Right lobe of liver (tissue), 6 donors: ENCODE measurements at regions not wholly inside any gene's neighbourhood (a gene's known extent, or its start where the extent isn't known, plus 50 kb on each side); places are given as distances from the start of the nearest gene placed in this dataset.

Source experiments
- ATAC-seq, 4 donors: fragments of 200-7000 bp; cut with Tn5 transposase; one replicate each; pipeline ENCODE4 v1.9.1; 2020; ENCODE audit warnings: mild to moderate bottlenecking in 4 of 4, moderate library complexity in 4 of 4
- DNase-seq, 3 donors: peaks; one replicate each; pipeline ENCODE4 v3.0.0-alpha.2; 2020
- H3K27ac ChIP-seq, 3 donors: fragments of 200-600 bp; one replicate each; pipeline ENCODE4 v1.8.0; 2022
- H3K27me3 ChIP-seq, 2 donors: fragments of 200-600 bp; one replicate each; pipeline ENCODE4 v1.8.0; 2022
- H3K36me3 ChIP-seq, 4 donors: fragments of 200-600 bp; sonication (generic) in 1 of 4; one replicate each; pipeline versions ENCODE4 v1.5.1 to v1.8.0; 2017 to 2022; ENCODE audit warnings: control low read depth in 1 of 4
- H3K4me1 ChIP-seq, 4 donors: fragments of 200-600 bp; sonication (generic) in 1 of 4; one replicate each; pipeline versions ENCODE4 v1.5.1 to v1.8.0; 2017 to 2022; ENCODE audit warnings: control low read depth in 1 of 4
- H3K4me3 ChIP-seq, 3 donors: fragments of 200-600 bp; one replicate each; pipeline ENCODE4 v1.8.0; 2022
- H3K9me3 ChIP-seq, 4 donors: fragments of 200-600 bp; sonication (generic) in 1 of 4; one replicate each; pipeline versions ENCODE4 v1.5.1 to v1.8.0; 2017 to 2022; ENCODE audit warnings: control low read depth in 1 of 4
- POLR2A ChIP-seq: fragments of 450-650 bp; IDR thresholded peaks from one replicate; pipeline ENCODE4 v1.6.1; 2017; ENCODE audit warnings: antibody characterized with exemption, mild to moderate bottlenecking
- WGBS: methylation state at CpG from one replicate; pipeline ENCODE4 v1.1.6; 2018; ENCODE audit warnings: low coverage, low lambda C conversion rate; ENCODE audit not compliant: insufficient coverage; ENCODE audit errors: missing lambda C conversion rate; 5-methylcytosine and 5-hydroxymethylcytosine counted together
- intact Hi-C, 2 donors: fragments of 100-400 bp; cut with DNase I; formaldehyde crosslinking; loops; one replicate each; pipeline versions ENCODE4 v1.11.2 to v1.14.1; 2022
- TF ChIP-seq, protein P1 (sequence below), 4 donors: fragments of 200-600 bp in 3 of 4; fragments of 450-650 bp in 1 of 4; IDR thresholded peaks; one replicate each; pipeline versions ENCODE4 v1.5.1 to v1.8.0; 2016 to 2022; ENCODE audit warnings: antibody characterized with exemption in 4 of 4, mild to moderate bottlenecking in 2 of 4
- donor health status: DM: no; HTN: yes; CAD: no.
- donor health status: DM: no; HTN: no; CAD: no.
- donor health status: DM: no; HTN: no; CAD: no.
- donor health status: DM: no; HTN: yes; CAD: no.
- donor health status: DM: no; HTN: yes; CAD: no.

DNA sequence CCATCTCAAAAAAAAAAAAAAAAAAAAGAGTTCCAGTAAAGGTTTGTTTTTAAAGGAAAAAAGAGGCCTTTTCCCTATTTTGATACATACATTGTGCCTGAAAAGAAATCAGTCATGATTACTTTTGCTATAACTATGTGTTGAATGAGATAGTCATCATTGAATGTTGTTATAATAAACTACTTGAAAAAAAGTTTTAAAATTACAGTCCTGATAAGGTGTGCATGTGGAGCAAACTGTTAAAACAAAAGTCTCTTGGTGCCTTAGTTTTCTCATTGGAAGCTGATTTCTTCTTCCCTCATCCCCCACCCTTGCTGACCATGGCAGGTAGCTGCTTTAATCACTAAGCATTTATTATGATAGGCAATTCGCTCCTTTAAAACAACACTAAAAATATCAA is 172.3 kb upstream of the TBCA start:
- Histone ChIP-seq H3K4me1 (no peaks in the 10 kb centered on the region), H3K9me3 (no peaks in the 10 kb centered on the region), H3K4me3 (no peak overlapping the region), H3K36me3 (no peaks in the 10 kb centered on the region), H3K27ac (no peak overlapping the region), H3K27me3 (no peaks in the 10 kb centered on the region)
- intact Hi-C loops, result no loop called here
- WGBS, result 100% methylated on average over 1 of the region's 1 CpG
- DNase-seq, result no peak
- no peak for ATAC-seq
- TF ChIP-seq, protein P1, sequence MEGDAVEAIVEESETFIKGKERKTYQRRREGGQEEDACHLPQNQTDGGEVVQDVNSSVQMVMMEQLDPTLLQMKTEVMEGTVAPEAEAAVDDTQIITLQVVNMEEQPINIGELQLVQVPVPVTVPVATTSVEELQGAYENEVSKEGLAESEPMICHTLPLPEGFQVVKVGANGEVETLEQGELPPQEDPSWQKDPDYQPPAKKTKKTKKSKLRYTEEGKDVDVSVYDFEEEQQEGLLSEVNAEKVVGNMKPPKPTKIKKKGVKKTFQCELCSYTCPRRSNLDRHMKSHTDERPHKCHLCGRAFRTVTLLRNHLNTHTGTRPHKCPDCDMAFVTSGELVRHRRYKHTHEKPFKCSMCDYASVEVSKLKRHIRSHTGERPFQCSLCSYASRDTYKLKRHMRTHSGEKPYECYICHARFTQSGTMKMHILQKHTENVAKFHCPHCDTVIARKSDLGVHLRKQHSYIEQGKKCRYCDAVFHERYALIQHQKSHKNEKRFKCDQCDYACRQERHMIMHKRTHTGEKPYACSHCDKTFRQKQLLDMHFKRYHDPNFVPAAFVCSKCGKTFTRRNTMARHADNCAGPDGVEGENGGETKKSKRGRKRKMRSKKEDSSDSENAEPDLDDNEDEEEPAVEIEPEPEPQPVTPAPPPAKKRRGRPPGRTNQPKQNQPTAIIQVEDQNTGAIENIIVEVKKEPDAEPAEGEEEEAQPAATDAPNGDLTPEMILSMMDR (IDR thresholded peaks at IDR 0.05), result no peak
- no peak for TF ChIP-seq POLR2A

DNA sequence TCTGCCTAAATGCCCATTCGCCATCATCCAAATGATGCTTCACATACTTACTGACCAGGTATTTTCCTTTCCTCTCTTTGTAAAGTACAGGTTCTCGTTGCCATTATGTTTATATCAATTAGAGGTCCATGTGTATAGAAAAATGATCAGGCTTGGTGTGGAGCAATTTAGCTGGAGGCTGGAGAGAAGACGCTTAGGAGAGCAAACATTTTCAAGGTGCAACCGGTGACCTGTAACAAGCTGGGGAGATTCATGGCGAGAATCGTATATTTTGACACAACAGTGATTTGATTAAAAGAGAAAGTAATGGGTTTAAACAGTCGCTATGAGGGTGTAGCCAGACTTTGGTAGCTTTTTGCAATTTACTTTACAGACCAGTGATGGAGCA is 170.9 kb upstream of the TBCA start:
- H3K27ac ChIP-seq, result no peak overlapping the region
- no peak overlapping the region for H3K4me3 ChIP-seq
- no peak for ATAC-seq
- H3K36me3 ChIP-seq, result no peaks in the 10 kb centered on the region
- H3K27me3 ChIP-seq, result no peaks in the 10 kb centered on the region
- no peak for TF ChIP-seq POLR2A
- TF ChIP-seq, protein P1 (IDR thresholded peaks at IDR 0.05), result no peak
- 73% methylated on average over 7 of the region's 7 CpGs for WGBS
- H3K9me3 ChIP-seq, result no peaks in the 10 kb centered on the region
- DNase-seq, result no peak
- intact Hi-C loops, result no loop called here
- no peaks in the 10 kb centered on the region for H3K4me1 ChIP-seq

DNA sequence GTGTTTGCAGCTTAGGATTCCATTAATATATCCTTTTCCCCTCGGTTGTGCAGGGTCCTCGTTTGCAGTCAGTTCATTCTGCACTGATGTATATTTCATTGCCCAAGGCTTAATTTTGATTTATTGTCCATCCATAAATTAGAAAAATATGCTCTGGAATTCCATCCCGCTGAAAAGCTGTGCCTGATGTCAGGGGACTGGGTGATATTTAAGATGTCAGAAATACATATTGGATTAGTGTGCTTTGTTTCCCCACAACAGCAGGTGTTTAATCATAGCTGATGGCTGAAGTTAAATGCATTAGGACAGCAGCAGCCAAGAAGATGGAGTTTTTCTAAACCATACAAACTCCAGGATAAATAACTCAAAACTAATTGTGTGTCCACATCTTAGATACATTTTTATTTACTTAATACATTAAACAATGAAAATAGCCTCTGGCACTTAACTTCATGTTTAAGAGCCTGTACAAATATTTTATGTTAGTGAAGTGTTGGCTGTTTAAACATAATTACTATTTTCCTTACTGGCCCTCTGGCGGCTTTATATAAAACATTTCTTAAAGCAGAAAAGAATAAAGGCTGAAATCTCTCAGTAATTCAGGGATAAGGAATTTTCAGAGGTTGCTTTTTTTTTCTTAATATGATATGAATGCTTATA is 170.4 kb upstream of the TBCA start:
- intact Hi-C loops, result no loop called here
- Histone ChIP-seq H3K27ac (no peak overlapping the region), H3K4me3 (no peak overlapping the region), H3K27me3 (no peaks in the 10 kb centered on the region), H3K36me3 (no peaks in the 10 kb centered on the region), H3K9me3 (no peaks in the 10 kb centered on the region), H3K4me1 (no peaks in the 10 kb centered on the region)
- TF ChIP-seq, protein P1 (IDR thresholded peaks at IDR 0.05), result no peak
- no peak for TF ChIP-seq POLR2A
- WGBS, result 56% methylated on average over 4 of the region's 4 CpGs
- no peak for ATAC-seq
- no peak for DNase-seq

GRCh38 chr5:77945874-77946273 is 169.7 kb upstream of the TBCA start:
- no peak overlapping the region for H3K4me3 ChIP-seq
- no peaks in the 10 kb centered on the region for H3K27me3 ChIP-seq
- H3K27ac ChIP-seq, result no peak overlapping the region
- no peaks in the 10 kb centered on the region for H3K9me3 ChIP-seq
- ATAC-seq, result no peak
- H3K4me1 ChIP-seq, result no peaks in the 10 kb centered on the region
- no peak for DNase-seq
- WGBS, result 70% methylated on average over 2 of the region's 3 CpGs
- no peak for TF ChIP-seq POLR2A
- TF ChIP-seq, protein P1 (IDR thresholded peaks at IDR 0.05), result no peak
- no peaks in the 10 kb centered on the region for H3K36me3 ChIP-seq
- intact Hi-C loops, result no loop called here
